22Rv1 (cell line): ENCODE measurements at regions not wholly inside any gene's neighbourhood (a gene's known extent, or its start where the extent isn't known, plus 50 kb on each side); places are given as distances from the start of the nearest gene placed in this dataset.
"Not testable (repeated sequence)": the region's sequence is repeated elsewhere in the genome, so short reads cannot be mapped to it uniquely, and the experiment has no call there.

Experiments used
- CTCF ChIP-seq: fragments of 450-650 bp; IDR thresholded peaks from 2 replicates; pipeline ENCODE4 v1.5.1; 2017; ENCODE audit warnings: mild to moderate bottlenecking
- ZFX ChIP-seq: fragments of 450-650 bp; IDR thresholded peaks from 2 replicates; pipeline ENCODE4 v1.6.1; 2017; ENCODE audit warnings: antibody characterized with exemption, borderline replicate concordance

- TF ChIP-seq CTCF, ZFX: not testable (repeated sequence)
Measured at GRCh38 chr21:27908816-27909215, 941.9 kb upstream of the ADAMTS5 start.
